SU-DHL-6 (cell line): ENCODE measurements at regions not wholly inside any gene's neighbourhood (a gene's known extent, or its start where the extent isn't known, plus 50 kb on each side); places are given as distances from the start of the nearest gene placed in this dataset.

Experiments
- H2AFZ ChIP-seq: fragments of 200-600 bp; sonication (generic); 2 replicates; pipeline ENCODE4 v1.6.1; 2014; ENCODE audit warnings: low read depth, mild to moderate bottlenecking, moderate library complexity, mixed read lengths, antibody characterized with exemption, low read length; ENCODE audit not compliant: severe bottlenecking
- H3F3A ChIP-seq: fragments of 200-600 bp; shearing (Covaris generic); 2 replicates; pipeline ENCODE4 v1.6.0; 2016; ENCODE audit warnings: antibody characterized with exemption, mild to moderate bottlenecking; ENCODE audit not compliant: insufficient read depth
- H3K27ac ChIP-seq: fragments of 200-600 bp; sonication (generic); 2 replicates; pipeline ENCODE4 v1.5.1; 2016; ENCODE audit warnings: low read depth, mild to moderate bottlenecking, low read length, moderate library complexity, mixed read lengths
- H3K27me3 ChIP-seq: fragments of 200-600 bp; sonication (generic), shearing (Covaris generic); 2 replicates; pipeline ENCODE4 v1.6.0; 2014; ENCODE audit warnings: mild to moderate bottlenecking, low read length
- H3K36me3 ChIP-seq: fragments of 200-600 bp; sonication (generic); 2 replicates; pipeline ENCODE4 v1.6.1; 2014; ENCODE audit warnings: mild to moderate bottlenecking, low read length, mixed read lengths
- H3K4me2 ChIP-seq: fragments of 300-600, 200-600 bp; shearing (Covaris generic), sonication (generic); 2 replicates; pipeline ENCODE4 v1.6.0; 2014; ENCODE audit warnings: low read length, low read depth, mild to moderate bottlenecking; ENCODE audit not compliant: poor library complexity, severe bottlenecking
- H3K4me3 ChIP-seq: fragments of 200-600 bp; sonication (generic); 2 replicates; pipeline ENCODE4 v1.5.1; 2014; ENCODE audit warnings: antibody characterized with exemption, low read length, mild to moderate bottlenecking, mixed read lengths; ENCODE audit not compliant: insufficient read depth, poor library complexity, severe bottlenecking
- H3K79me2 ChIP-seq: fragments of 200-600 bp; sonication (generic); 2 replicates; pipeline ENCODE4 v1.6.1; 2014; ENCODE audit warnings: mild to moderate bottlenecking, low read length, moderate library complexity; ENCODE audit not compliant: insufficient read depth
- H3K9ac ChIP-seq: fragments of 200-600 bp; sonication (generic); 2 replicates; pipeline ENCODE4 v1.7.0; 2014; ENCODE audit warnings: mild to moderate bottlenecking, low read length
- H3K9me2 ChIP-seq: fragments of 200-600 bp; sonication (generic); replicated peaks from 2 replicates; pipeline ENCODE4 v1.6.1; 2014; ENCODE audit warnings: low read length; ENCODE audit not compliant: insufficient read depth
- H3K9me3 ChIP-seq: fragments of 200-600 bp; sonication (generic); 2 replicates; pipeline ENCODE4 v1.6.1; 2014; ENCODE audit warnings: low read length, mixed read lengths; ENCODE audit not compliant: insufficient read depth
- H4K20me1 ChIP-seq: fragments of 200-600 bp; sonication (generic); 2 replicates; pipeline ENCODE4 v1.6.1; 2014; ENCODE audit warnings: low read depth, mild to moderate bottlenecking, antibody characterized with exemption, low read length, moderate library complexity, mixed read lengths
- CTCF ChIP-seq: fragments of 200-600 bp; sonication (generic); IDR thresholded peaks from one replicate; pipeline ENCODE4 v1.5.1; 2017; ENCODE audit warnings: antibody characterized with exemption, mild to moderate bottlenecking, low read length, moderate library complexity; ENCODE audit not compliant: insufficient read depth, poor library complexity, severe bottlenecking
- EZH2phosphoT487 ChIP-seq: fragments of 200-600 bp; sonication (generic), shearing (Covaris generic); conservative IDR thresholded peaks from 2 replicates; pipeline ENCODE4 v1.6.1; 2018; ENCODE audit warnings: mild to moderate bottlenecking, antibody characterized with exemption, low read length, moderate library complexity, mixed read lengths

- H3F3A ChIP-seq: no peaks in the 10 kb centered on the region
- no peaks in the 10 kb centered on the region for H3K36me3 ChIP-seq
- no peaks in the 10 kb centered on the region for H3K27me3 ChIP-seq
- no peak overlapping the region for H3K27ac ChIP-seq
- no peak overlapping the region for H2AFZ ChIP-seq
- no peaks in the 10 kb centered on the region for H3K79me2 ChIP-seq
- H4K20me1 ChIP-seq: no peaks in the 10 kb centered on the region
- no peaks in the 10 kb centered on the region for H3K9me2 ChIP-seq
- H3K4me2 ChIP-seq: no peak overlapping the region
- H3K9ac ChIP-seq: no peak overlapping the region
- H3K9me3 ChIP-seq: no peaks in the 10 kb centered on the region
- no peak overlapping the region for H3K4me3 ChIP-seq
- TF ChIP-seq CTCF (no peak), EZH2phosphoT487 (no peak)
Observed at GRCh38 chr5:68368311-68369022, 152.9 kb downstream of the PIK3R1 start.

- Histone ChIP-seq H3F3A (no peaks in the 10 kb centered on the region), H3K4me3 (no peak overlapping the region), H3K27ac (no peak overlapping the region), H4K20me1 (no peaks in the 10 kb centered on the region), H3K9me2 (no peaks in the 10 kb centered on the region), H3K4me2 (no peak overlapping the region), H3K79me2 (no peaks in the 10 kb centered on the region), H3K9ac (no peak overlapping the region), H3K9me3 (no peaks in the 10 kb centered on the region), H2AFZ (no peak overlapping the region), H3K36me3 (no peaks in the 10 kb centered on the region), H3K27me3 (no peaks in the 10 kb centered on the region)
- TF ChIP-seq EZH2phosphoT487 (no peak), CTCF (no peak)
Observed at GRCh38 chr5:68369023-68369359, 153.4 kb downstream of the PIK3R1 start.

- TF ChIP-seq CTCF: no peak
- no peak for TF ChIP-seq EZH2phosphoT487
- Histone ChIP-seq H3K79me2 (no peaks in the 10 kb centered on the region), H3K27me3 (no peaks in the 10 kb centered on the region), H3K4me3 (no peak overlapping the region), H3K27ac (no peak overlapping the region), H3K4me2 (no peak overlapping the region), H3K9me3 (no peaks in the 10 kb centered on the region), H2AFZ (no peak overlapping the region), H4K20me1 (no peaks in the 10 kb centered on the region), H3K9me2 (no peaks in the 10 kb centered on the region), H3K36me3 (no peaks in the 10 kb centered on the region), H3F3A (no peaks in the 10 kb centered on the region), H3K9ac (no peak overlapping the region)
Observed at GRCh38 chr5:68369457-68370125, 154.0 kb downstream of the PIK3R1 start.
